ENCODE measurements at regions not wholly inside any gene's neighbourhood (a gene's known extent, or its start where the extent isn't known, plus 50 kb on each side); places are given as distances from the start of the nearest gene placed in this dataset.

- no peak for TF ChIP-seq ZNF331 (CRISPR knock-in tag; IDR thresholded peaks at IDR 0.05; ENCODE audit: low read depth)
- TF ChIP-seq EZH2 (IDR thresholded peaks at IDR 0.05; ENCODE audit: low read depth, unreplicated experiment) = no peak
- TF ChIP-seq CTCF (conservative IDR thresholded peaks at IDR 0.05; ENCODE audit: low read depth in 2 of 2) = no peak
- no peak for TF ChIP-seq REST (IDR thresholded peaks at IDR 0.05; ENCODE audit: unreplicated experiment)
- no peak for TF ChIP-seq ETS1 (IDR thresholded peaks at IDR 0.05)
- no peak for TF ChIP-seq EZH2phosphoT487 (IDR thresholded peaks at IDR 0.05; ENCODE audit: unreplicated experiment)
- no peak for TF ChIP-seq JUNB (IDR thresholded peaks at IDR 0.05; ENCODE audit: unreplicated experiment)
- no peak for TF ChIP-seq CREB1 (CRISPR knock-in tag; IDR thresholded peaks at IDR 0.05; ENCODE audit: low read depth)
- TF ChIP-seq POLR2AphosphoS5 (IDR thresholded peaks at IDR 0.05; ENCODE audit: low read depth) = no peak
- no peak for TF ChIP-seq STAT1 (IDR thresholded peaks at IDR 0.05; ENCODE audit: unreplicated experiment)
- no peak for TF ChIP-seq ZNF462 (CRISPR knock-in tag; IDR thresholded peaks at IDR 0.05)
- TF ChIP-seq NANOG (IDR thresholded peaks at IDR 0.05; ENCODE audit: borderline replicate concordance) = no peak
- no peak for TF ChIP-seq ZNF114 (CRISPR knock-in tag; IDR thresholded peaks at IDR 0.05)
Measured at GRCh38 chr21:17105932-17106331, 406.9 kb upstream of the CXADR start.

Measured in GM23338 (cell line).